Neural progenitor cell (in vitro differentiated cells): ENCODE measurements at regions not wholly inside any gene's neighbourhood (a gene's known extent, or its start where the extent isn't known, plus 50 kb on each side); places are given as distances from the start of the nearest gene placed in this dataset.

Experiments used
- CTCF ChIP-seq: fragments of 200-600 bp; sonication (generic); IDR thresholded peaks from 2 replicates; pipeline ENCODE4 v1.5.1; 2017; ENCODE audit warnings: antibody characterized with exemption, mild to moderate bottlenecking
- EZH2 ChIP-seq: fragments of 200-600 bp; sonication (generic); IDR thresholded peaks from 2 replicates; pipeline ENCODE4 v1.6.1; 2017; ENCODE audit warnings: antibody characterized with exemption, mild to moderate bottlenecking, moderate library complexity
- EZH2phosphoT487 ChIP-seq: fragments of 200-600 bp; sonication (generic); IDR thresholded peaks from 2 replicates; pipeline ENCODE4 v1.6.1; 2017; ENCODE audit warnings: antibody characterized with exemption

GRCh38 chr5:135759149-135759784 lies 75.2 kb upstream of the SLC25A48 start:
- no peak for TF ChIP-seq EZH2
- TF ChIP-seq CTCF = no peak
- TF ChIP-seq EZH2phosphoT487 = no peak
